GM12872 (cell line): ENCODE measurements at regions not wholly inside any gene's neighbourhood (a gene's known extent, or its start where the extent isn't known, plus 50 kb on each side); places are given as distances from the start of the nearest gene placed in this dataset.
A peak's percentile ranks its signal among the peaks of the same experiment; 100 is the strongest.

Experiments
- TF ChIP-seq, protein P1 (sequence below): IDR thresholded peaks from 3 replicates; pipeline ENCODE4 v1.5.1; 2011; ENCODE audit warnings: low read depth, mild to moderate bottlenecking, low read length, moderate library complexity; ENCODE audit not compliant: insufficient read depth

DNA sequence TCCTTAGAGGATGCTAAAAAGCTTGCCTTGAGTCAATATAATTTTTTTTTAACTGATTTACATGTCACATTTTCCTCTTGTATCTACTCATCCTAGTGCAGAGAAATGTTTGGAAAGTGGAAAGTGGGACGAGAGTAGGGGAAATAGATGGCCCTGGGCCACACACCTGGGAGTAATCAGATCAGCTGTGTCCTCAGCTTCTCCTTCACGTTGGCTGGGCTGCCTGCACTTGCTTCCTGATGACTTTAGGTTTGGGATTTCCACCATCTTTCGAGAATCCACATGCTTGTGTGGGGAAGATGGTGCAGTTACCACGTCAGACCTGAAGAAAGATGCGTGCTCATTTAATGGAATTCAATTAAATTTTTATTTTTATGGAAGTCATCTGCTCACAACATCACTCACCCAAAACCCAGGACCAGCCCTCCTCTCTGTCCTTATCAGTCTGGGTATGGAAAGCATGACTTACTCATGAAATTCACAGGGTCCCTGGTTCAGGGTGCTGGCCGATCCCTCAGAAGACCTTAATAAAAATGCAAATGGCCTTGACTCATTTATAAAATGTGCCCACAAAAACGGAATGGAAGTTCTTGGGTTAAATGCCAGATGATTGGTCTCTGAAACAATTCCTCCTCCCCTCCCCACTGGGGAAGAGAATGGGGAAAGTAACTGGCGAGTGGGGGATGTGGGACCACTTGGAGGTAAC is 74.5 kb upstream of the TIAM2 start:
- TF ChIP-seq, protein P1, sequence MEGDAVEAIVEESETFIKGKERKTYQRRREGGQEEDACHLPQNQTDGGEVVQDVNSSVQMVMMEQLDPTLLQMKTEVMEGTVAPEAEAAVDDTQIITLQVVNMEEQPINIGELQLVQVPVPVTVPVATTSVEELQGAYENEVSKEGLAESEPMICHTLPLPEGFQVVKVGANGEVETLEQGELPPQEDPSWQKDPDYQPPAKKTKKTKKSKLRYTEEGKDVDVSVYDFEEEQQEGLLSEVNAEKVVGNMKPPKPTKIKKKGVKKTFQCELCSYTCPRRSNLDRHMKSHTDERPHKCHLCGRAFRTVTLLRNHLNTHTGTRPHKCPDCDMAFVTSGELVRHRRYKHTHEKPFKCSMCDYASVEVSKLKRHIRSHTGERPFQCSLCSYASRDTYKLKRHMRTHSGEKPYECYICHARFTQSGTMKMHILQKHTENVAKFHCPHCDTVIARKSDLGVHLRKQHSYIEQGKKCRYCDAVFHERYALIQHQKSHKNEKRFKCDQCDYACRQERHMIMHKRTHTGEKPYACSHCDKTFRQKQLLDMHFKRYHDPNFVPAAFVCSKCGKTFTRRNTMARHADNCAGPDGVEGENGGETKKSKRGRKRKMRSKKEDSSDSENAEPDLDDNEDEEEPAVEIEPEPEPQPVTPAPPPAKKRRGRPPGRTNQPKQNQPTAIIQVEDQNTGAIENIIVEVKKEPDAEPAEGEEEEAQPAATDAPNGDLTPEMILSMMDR: no peak

DNA sequence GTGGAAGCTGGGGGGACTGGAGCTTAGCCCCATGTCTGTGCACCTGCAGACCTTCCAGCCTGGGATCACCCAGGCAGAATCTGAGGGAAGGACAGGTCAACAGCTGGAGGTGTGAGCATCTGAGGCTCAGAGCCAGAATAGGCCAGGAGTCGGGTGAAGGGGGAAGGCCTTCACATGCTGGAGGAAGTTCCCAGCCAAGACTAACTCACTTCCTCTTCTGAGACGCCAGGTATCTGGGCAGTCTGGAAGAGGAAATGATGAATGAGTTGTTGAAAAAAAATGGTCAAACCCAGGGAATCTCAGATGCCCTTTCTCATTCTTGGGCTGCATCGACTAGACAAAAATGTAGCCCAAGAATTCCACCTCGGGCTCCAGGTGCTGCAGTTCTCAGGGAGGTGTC is 73.6 kb upstream of the TIAM2 start:
- TF ChIP-seq, protein P1: no peak

DNA sequence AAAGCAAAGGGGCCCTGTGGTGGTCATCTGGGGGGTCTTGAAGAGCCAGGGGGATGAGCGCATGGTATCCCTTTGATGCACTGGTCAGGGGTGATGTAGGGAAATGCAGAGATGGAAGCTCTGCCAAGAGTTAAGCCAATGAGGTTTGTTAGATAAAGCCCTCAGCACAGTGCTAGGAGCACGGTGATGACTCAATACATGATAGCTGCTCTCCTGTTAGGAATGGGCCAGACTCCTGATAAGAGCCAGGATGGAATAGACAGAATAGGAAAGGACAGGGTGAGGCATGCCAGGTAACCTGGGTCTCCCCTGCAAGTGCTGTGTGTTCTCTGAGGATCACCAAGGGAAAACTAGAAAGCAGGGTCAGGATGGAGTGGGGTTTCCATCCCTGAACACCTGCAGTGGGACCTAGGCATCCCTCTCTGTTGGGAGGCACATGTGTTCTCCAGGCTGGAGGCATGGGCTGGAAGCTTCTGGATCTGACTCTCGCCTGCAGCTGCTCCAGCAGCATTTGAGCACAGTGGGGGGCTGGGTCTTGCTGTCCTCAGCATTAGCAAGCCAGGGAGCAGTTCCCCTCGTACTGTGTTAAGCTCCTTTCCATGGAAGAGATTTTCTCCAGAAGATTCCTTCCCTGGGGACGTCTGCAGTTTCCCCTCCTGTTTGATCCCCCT is 71.8 kb upstream of the TIAM2 start:
- TF ChIP-seq, protein P1: no peak

DNA sequence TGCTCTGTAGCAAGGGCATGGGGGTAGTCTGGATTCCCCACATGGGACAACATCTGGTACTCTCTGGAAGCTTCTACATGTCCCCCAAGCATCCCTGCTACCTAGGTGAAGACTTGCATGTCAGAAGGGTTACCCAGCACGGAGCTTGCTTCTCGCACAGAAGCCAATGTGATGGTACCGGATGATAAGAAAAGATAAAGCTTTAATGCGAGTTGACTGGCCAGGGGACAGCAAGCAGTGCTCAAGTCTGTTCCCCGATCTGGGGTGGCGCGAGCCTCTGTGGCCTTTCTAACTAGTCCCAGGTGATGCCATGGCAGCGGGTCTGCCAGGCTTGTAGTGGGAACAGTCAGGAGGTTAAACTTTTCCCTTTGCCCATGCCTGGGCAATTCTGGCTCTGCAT is 70.0 kb upstream of the TIAM2 start:
- TF ChIP-seq, protein P1: no peak

DNA sequence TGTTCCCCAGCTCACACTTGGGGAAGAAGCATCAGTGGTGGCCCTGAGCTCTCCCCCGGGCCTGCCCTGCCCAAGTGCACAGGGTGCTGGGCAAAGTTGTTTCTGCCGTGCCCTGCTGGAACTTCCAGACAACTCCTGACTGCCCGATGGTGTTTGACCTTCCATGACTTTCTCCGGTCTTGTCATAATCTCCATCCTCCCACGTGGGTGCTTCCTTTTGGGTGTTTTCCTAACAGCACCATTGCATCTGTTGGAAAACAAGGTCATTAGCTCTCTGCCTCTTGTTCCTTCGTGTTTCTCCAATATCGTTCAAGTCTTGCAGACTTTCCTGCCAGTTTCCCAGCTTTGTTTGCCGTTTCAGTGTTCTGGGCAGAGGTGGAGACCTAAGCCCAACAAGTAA is 68.7 kb upstream of the TIAM2 start:
- TF ChIP-seq, protein P1: no peak

DNA sequence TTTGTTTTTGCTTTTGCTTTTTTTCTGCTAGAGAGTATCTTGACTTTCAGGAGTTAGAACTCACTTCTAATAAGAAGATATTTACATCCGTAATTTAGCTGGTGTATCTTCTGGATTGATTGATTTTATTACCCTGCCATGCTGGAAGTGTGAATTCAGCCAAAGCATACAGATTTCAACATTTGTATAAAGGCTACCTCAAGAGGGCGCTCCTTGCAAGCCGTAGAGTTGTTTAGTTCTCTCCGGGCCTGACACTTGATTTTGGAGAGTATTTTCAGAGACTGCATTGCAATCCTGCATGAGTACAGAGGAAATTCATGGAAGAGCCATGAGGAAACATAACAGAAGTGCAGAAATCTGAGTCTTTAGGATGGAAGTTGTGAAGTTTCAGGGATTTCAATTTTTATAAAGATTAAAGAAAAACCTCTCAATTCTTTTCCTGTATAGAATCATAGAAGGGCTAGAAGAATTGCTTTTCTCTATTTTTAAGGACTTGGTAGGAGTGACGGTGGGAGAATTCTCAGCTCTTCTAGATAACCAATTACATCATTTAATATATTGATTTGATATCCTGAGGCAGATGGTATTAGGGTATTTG is 66.7 kb upstream of the TIAM2 start:
- TF ChIP-seq, protein P1: peak; percentile 72

DNA sequence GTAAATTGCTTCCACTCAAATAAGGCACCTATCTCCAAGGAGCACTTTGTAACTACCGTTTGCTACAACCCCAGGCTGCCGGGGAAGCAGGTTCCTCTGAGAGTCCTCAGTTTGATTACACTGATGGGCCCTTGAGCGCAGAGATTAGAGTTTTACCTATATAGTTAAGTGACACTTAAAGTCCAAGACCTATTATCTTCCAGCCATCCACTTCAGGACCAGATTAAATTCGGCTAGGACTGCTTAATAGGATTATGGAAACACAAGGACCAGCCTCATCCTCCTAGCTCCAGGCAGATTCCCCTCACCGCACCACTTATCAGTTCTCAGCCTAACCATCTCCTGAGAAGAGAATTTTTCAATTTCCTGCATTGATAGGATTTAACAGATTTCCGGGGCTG is 64.7 kb upstream of the TIAM2 start:
- TF ChIP-seq, protein P1: no peak
